H1 (cell line): ENCODE measurements at regions not wholly inside any gene's neighbourhood (a gene's known extent, or its start where the extent isn't known, plus 50 kb on each side); places are given as distances from the start of the nearest gene placed in this dataset.
"Not testable (repeated sequence)": the region's sequence is repeated elsewhere in the genome, so short reads cannot be mapped to it uniquely, and the experiment has no call there.

Experiments
- CEBPB ChIP-seq: IDR thresholded peaks from 2 replicates; pipeline ENCODE4 v1.6.1; 2012; ENCODE audit warnings: low read depth, low read length
- CTCF ChIP-seq, 3 experiments: IDR thresholded peaks; 1 replicate in 2 of 3; 2 replicates in 1 of 3; pipeline versions ENCODE4 v1.5.1 to v1.6.1; 2011; ENCODE audit warnings: low read length in 3 of 3, mild to moderate bottlenecking in 3 of 3, inconsistent platforms in 2 of 3, low read depth in 1 of 3, moderate library complexity in 1 of 3; ENCODE audit not compliant: insufficient read depth in 1 of 3; ENCODE audit errors: control extremely low read depth in 1 of 3
- EP300 ChIP-seq, 2 experiments: IDR thresholded peaks; 1 replicate in 1 of 2; 2 replicates in 1 of 2; pipeline ENCODE4 v1.6.1; 2011 to 2012; ENCODE audit warnings: low read depth in 2 of 2, low read length in 2 of 2, mild to moderate bottlenecking in 2 of 2, borderline replicate concordance in 1 of 2, inconsistent platforms in 1 of 2, moderate library complexity in 1 of 2
- GABPA ChIP-seq: IDR thresholded peaks from 2 replicates; pipeline ENCODE4 v1.6.1; 2011; ENCODE audit warnings: mild to moderate bottlenecking, low read length, moderate library complexity, borderline replicate concordance; ENCODE audit not compliant: insufficient read depth
- HDAC2 ChIP-seq, 2 experiments: fragments of 300-600 bp in 1 of 2; sonication (generic) in 1 of 2; IDR thresholded peaks; 2 replicates each; pipeline ENCODE4 v1.6.1; 2011 to 2012; ENCODE audit warnings: low read depth in 2 of 2, low read length in 2 of 2, mild to moderate bottlenecking in 2 of 2, moderate library complexity in 2 of 2, borderline replicate concordance in 1 of 2, inconsistent platforms in 1 of 2
- MAX ChIP-seq: IDR thresholded peaks from 2 replicates; pipeline ENCODE4 v1.6.1; 2012; ENCODE audit warnings: inconsistent platforms
- NRF1 ChIP-seq: IDR thresholded peaks from 2 replicates; pipeline ENCODE4 v1.6.1; 2011; ENCODE audit warnings: mild to moderate bottlenecking, low read depth, low read length, improper control_type of control experiment
- POLR2A ChIP-seq, 2 experiments: IDR thresholded peaks; 1 replicate in 1 of 2; 2 replicates in 1 of 2; pipeline ENCODE4 v1.6.1; 2011; ENCODE audit warnings: low read depth in 2 of 2, low read length in 2 of 2, mild to moderate bottlenecking in 2 of 2; ENCODE audit errors: control extremely low read depth in 1 of 2
- RXRA ChIP-seq: IDR thresholded peaks from 2 replicates; pipeline ENCODE4 v1.6.1; 2011; ENCODE audit warnings: low read depth, mild to moderate bottlenecking, low read length, moderate library complexity; ENCODE audit not compliant: insufficient read depth
- TAF1 ChIP-seq: IDR thresholded peaks from 2 replicates; pipeline ENCODE4 v1.6.1; 2011; ENCODE audit warnings: mild to moderate bottlenecking, low read depth, low read length
- USF2 ChIP-seq: IDR thresholded peaks from 2 replicates; pipeline ENCODE4 v1.6.1; 2011; ENCODE audit warnings: low read length, improper control_type of control experiment

- TF ChIP-seq MAX; POLR2A (IDR thresholded peaks at IDR 0.05; ENCODE audit: control extremely low read depth in 1 of 2, low read depth in 2 of 2, low read length in 2 of 2); CTCF (IDR thresholded peaks at IDR 0.05; ENCODE audit: control extremely low read depth in 1 of 3, insufficient read depth in 1 of 3, low read depth in 1 of 3, low read length in 3 of 3); NRF1; GABPA; HDAC2 (IDR thresholded peaks at IDR 0.05; ENCODE audit: borderline replicate concordance in 1 of 2, low read depth in 2 of 2, low read length in 2 of 2); RXRA; TAF1; CEBPB; EP300 (IDR thresholded peaks at IDR 0.05; ENCODE audit: borderline replicate concordance in 1 of 2, low read depth in 2 of 2, low read length in 2 of 2); USF2: not testable (repeated sequence)
These were observed 77.5 kb downstream of the KCNJ18 start for GRCh38 chr17:21769781-21770180.
